Thoracic aorta (tissue), 2 donors: ENCODE measurements at regions not wholly inside any gene's neighbourhood (a gene's known extent, or its start where the extent isn't known, plus 50 kb on each side); places are given as distances from the start of the nearest gene placed in this dataset.
"Not testable (repeated sequence)": the region's sequence is repeated elsewhere in the genome, so short reads cannot be mapped to it uniquely, and the experiment has no call there.

Source experiments
- ATAC-seq: fragments of 150-250 bp; one replicate; pipeline ENCODE4 v1.8.0; 2017; ENCODE audit warnings: low read depth; ENCODE audit not compliant: insufficient number of reproducible peaks, low FRiP score
- DNase-seq: peaks from one replicate; pipeline ENCODE4 v3.0.0-alpha.2; 2020; ENCODE audit warnings: low spot score
- H3K27ac ChIP-seq, 2 donors: fragments of 200-600 bp; sonication (generic); 1 replicate in 1 of 2; 2 replicates in 1 of 2; pipeline ENCODE4 v1.5.1; 2016; ENCODE audit warnings: mild to moderate bottlenecking in 2 of 2, moderate library complexity in 2 of 2
- H3K27me3 ChIP-seq: fragments of 200-600 bp; sonication (generic); replicated peaks from 2 replicates; pipeline ENCODE4 v1.6.0; 2016; ENCODE audit warnings: mild to moderate bottlenecking; ENCODE audit not compliant: insufficient read depth
- H3K36me3 ChIP-seq: fragments of 200-600 bp; sonication (generic); one replicate; pipeline ENCODE4 v1.5.1; 2016
- H3K4me1 ChIP-seq, 2 donors: fragments of 200-600 bp; sonication (generic); 1 replicate in 1 of 2; 2 replicates in 1 of 2; pipeline versions ENCODE4 v1.5.1 to v1.6.0; 2016; ENCODE audit warnings: low read depth in 2 of 2, mild to moderate bottlenecking in 1 of 2; ENCODE audit not compliant: control insufficient read depth in 1 of 2
- H3K4me3 ChIP-seq: fragments of 200-600 bp; sonication (generic); 2 replicates; pipeline ENCODE4 v1.5.1; 2016; ENCODE audit warnings: mild to moderate bottlenecking
- H3K9me3 ChIP-seq: fragments of 200-600 bp; sonication (generic); 2 replicates; pipeline ENCODE4 v1.5.1; 2016
- CTCF ChIP-seq: fragments of 200-600 bp; sonication (generic); IDR thresholded peaks from one replicate; pipeline ENCODE4 v1.5.1; 2019; ENCODE audit warnings: antibody characterized with exemption

GRCh38 chr9:118665226-118665919 is 703.9 kb downstream of the BRINP1 start:
- Histone ChIP-seq H3K4me3 (no peak overlapping the region), H3K27ac (no peak overlapping the region), H3K4me1 (no peaks in the 10 kb centered on the region), H3K9me3 (no peaks in the 10 kb centered on the region), H3K27me3 (no peaks in the 10 kb centered on the region), H3K36me3 (no peaks in the 10 kb centered on the region)
- ATAC-seq, result no peak
- TF ChIP-seq CTCF, result no peak
- DNase-seq, result no peak

- Histone ChIP-seq H3K36me3 (no peaks in the 10 kb centered on the region), H3K9me3 (no peaks in the 10 kb centered on the region), H3K27ac (no peak overlapping the region), H3K4me1 (no peaks in the 10 kb centered on the region), H3K27me3 (no peaks in the 10 kb centered on the region), H3K4me3 (no peak overlapping the region)
- no peak for ATAC-seq
- TF ChIP-seq CTCF, result no peak
- no peak for DNase-seq
These were observed 699.0 kb downstream of the BRINP1 start for GRCh38 chr9:118670011-118670953.

- no peaks in the 10 kb centered on the region for H3K36me3 ChIP-seq
- H3K27ac ChIP-seq, result no peak overlapping the region
- TF ChIP-seq CTCF, result no peak
- no peaks in the 10 kb centered on the region for H3K4me1 ChIP-seq
- H3K27me3 ChIP-seq, result no peaks in the 10 kb centered on the region
- no peak for DNase-seq
- no peaks in the 10 kb centered on the region for H3K9me3 ChIP-seq
- no peak overlapping the region for H3K4me3 ChIP-seq
- ATAC-seq, result no peak
These were observed 694.3 kb downstream of the BRINP1 start for GRCh38 chr9:118674942-118675341.

DNA sequence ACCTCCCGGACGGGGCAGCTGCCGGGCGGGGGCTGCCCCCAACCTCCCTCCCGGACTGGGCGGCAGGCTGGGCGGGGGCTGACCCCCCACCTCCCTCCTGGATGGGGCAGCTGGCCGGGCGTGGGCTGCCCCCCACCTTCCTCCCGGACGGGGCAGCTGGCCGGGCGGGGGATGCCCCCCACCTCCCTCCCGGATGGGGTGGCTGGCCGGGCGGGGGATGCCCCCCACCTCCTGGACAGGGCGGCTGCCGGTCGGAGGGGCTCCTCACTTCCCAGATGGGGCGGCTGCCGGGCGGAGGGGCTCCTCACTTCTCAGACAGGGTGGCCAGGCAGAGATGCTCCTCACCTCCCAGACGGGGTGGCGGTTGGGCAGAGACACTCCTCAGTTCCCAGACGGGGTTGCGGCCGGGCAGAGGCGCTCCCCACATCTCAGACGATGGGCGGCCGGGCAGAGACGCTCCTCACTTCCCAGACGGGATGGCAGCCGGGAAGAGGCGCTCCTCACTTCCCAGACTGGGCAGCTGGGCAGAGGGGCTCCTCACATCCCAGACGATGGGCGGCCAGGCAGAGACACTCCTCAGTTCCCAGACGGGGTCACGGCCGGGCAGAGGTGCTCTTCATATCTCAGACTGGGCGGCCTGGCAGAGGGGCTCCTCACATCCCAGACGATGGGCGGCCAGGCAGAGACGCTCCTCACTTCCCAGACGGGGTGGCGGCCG is 691.1 kb downstream of the BRINP1 start:
- H3K4me1 ChIP-seq, H3K36me3 ChIP-seq, H3K4me3 ChIP-seq, H3K9me3 ChIP-seq, DNase-seq, H3K27me3 ChIP-seq, ATAC-seq, H3K27ac ChIP-seq: not testable (repeated sequence)

- H3K27ac ChIP-seq, result no peak overlapping the region
- H3K4me1 ChIP-seq, result no peaks in the 10 kb centered on the region
- DNase-seq (no peak), ATAC-seq (no peak)
- TF ChIP-seq CTCF, result no peak
- H3K4me3 ChIP-seq, result no peak overlapping the region
- no peaks in the 10 kb centered on the region for H3K27me3 ChIP-seq
- H3K9me3 ChIP-seq, result no peaks in the 10 kb centered on the region
- H3K36me3 ChIP-seq, result no peaks in the 10 kb centered on the region
These were observed 682.3 kb downstream of the BRINP1 start for GRCh38 chr9:118686959-118687358.
